PC-9 (cell line): ENCODE measurements at regions not wholly inside any gene's neighbourhood (a gene's known extent, or its start where the extent isn't known, plus 50 kb on each side); places are given as distances from the start of the nearest gene placed in this dataset.

ENCODE experiments used
- BruUV-seq: library from RNA; stranded (reverse); fragments of 400-500 nt; replicated peaks from 2 replicates; lab custom pipeline; 2021; lab: Mats Ljungman, UMichigan
- CTCF ChIA-PET: fragments of 300-600 bp; sonication (Branson Sonifier 250); formaldehyde crosslinking; loops from one replicate; lab custom pipeline; 2022; ENCODE audit warnings: antibody characterized with exemption; lab: Charles Lee
- POLR2A ChIA-PET: fragments of 300-600 bp; sonication (Branson Sonifier 250); formaldehyde crosslinking; loops from one replicate; lab custom pipeline; 2022; ENCODE audit warnings: antibody characterized with exemption; ENCODE audit not compliant: unreplicated experiment; lab: Charles Lee
- DNase-seq, 2 experiments: peaks; one replicate each; pipeline versions ENCODE4 v3.0.0 to v3.0.0-alpha.2; 2015 to 2022; ENCODE audit warnings: mixed read lengths in 1 of 2
- H2AFZ ChIP-seq: fragments of 200-600 bp; sonication (generic); 2 replicates; pipeline ENCODE4 v1.8.1; 2017; ENCODE audit warnings: antibody characterized with exemption
- H3F3A ChIP-seq: fragments of 200-600 bp; sonication (generic); 2 replicates; pipeline ENCODE4 v1.8.1; 2017; ENCODE audit warnings: antibody characterized with exemption, mild to moderate bottlenecking, low read depth; ENCODE audit not compliant: insufficient read depth
- H3K27ac ChIP-seq: fragments of 200-600 bp; sonication (generic); 2 replicates; pipeline ENCODE4 v1.6.1; 2016; ENCODE audit warnings: mixed run types
- H3K27me3 ChIP-seq: fragments of 200-600 bp; sonication (generic); 2 replicates; pipeline ENCODE4 v1.6.1; 2016; ENCODE audit warnings: low read depth, mixed run types; ENCODE audit not compliant: insufficient read depth
- H3K36me3 ChIP-seq: fragments of 200-600 bp; sonication (generic); 2 replicates; pipeline ENCODE4 v1.6.1; 2016; ENCODE audit warnings: low read depth, mixed run types
- H3K4me1 ChIP-seq: fragments of 200-600 bp; sonication (generic); replicated peaks from 2 replicates; pipeline ENCODE4 v1.6.1; 2016; ENCODE audit warnings: mixed run types; ENCODE audit not compliant: insufficient read depth
- H3K4me2 ChIP-seq: fragments of 200-600 bp; sonication (generic); 2 replicates; pipeline ENCODE4 v1.6.1; 2017; ENCODE audit warnings: mixed run types
- H3K4me3 ChIP-seq: fragments of 200-600 bp; sonication (generic); 2 replicates; pipeline ENCODE4 v1.6.1; 2016; ENCODE audit warnings: mixed run types
- H3K79me2 ChIP-seq: fragments of 200-600 bp; sonication (generic); 2 replicates; pipeline ENCODE4 v1.6.1; 2017; ENCODE audit warnings: low read depth, mixed run types
- H3K9me2 ChIP-seq: fragments of 200-600 bp; sonication (generic); 2 replicates; pipeline ENCODE4 v1.8.1; 2017; ENCODE audit warnings: mild to moderate bottlenecking; ENCODE audit not compliant: insufficient read depth
- H3K9me3 ChIP-seq: fragments of 200-600 bp; sonication (generic); 2 replicates; pipeline ENCODE4 v1.8.1; 2016; ENCODE audit warnings: low read depth; ENCODE audit not compliant: insufficient read depth
- H4K20me1 ChIP-seq: fragments of 200-600 bp; sonication (generic); 2 replicates; pipeline ENCODE4 v1.8.1; 2017; ENCODE audit not compliant: insufficient read depth
- CTCF ChIP-seq: fragments of 200-600 bp; sonication (generic); conservative IDR thresholded peaks from 2 replicates; pipeline ENCODE4 v1.6.1; 2017; ENCODE audit warnings: mixed run types, antibody characterized with exemption, mild to moderate bottlenecking, moderate library complexity
- EZH2 ChIP-seq: fragments of 200-600 bp; sonication (generic); IDR thresholded peaks from 2 replicates; pipeline ENCODE4 v1.8.0; 2017; ENCODE audit warnings: antibody characterized with exemption, low read depth
- intact Hi-C: fragments of 100-400 bp; cut with micrococcal nuclease; formaldehyde crosslinking; loops from one replicate; pipeline ENCODE4 v1.10.0; 2022; ENCODE audit not compliant: unreplicated experiment

GRCh38 chr7:50864694-50865093 lies 82.0 kb upstream of the GRB10 start:
- ChIA-PET CTCF (no interaction called here), POLR2A (no interaction called here)
- Histone ChIP-seq H3K27me3 (no peaks in the 10 kb centered on the region), H3K9me3 (no peaks in the 10 kb centered on the region), H3K4me2 (no peak overlapping the region), H3K9me2 (no peaks in the 10 kb centered on the region), H2AFZ (no peak overlapping the region), H3K79me2 (no peaks in the 10 kb centered on the region), H3K4me1 (peaks cover 11% of the 10 kb centered on the region), H4K20me1 (no peaks in the 10 kb centered on the region), H3K36me3 (no peaks in the 10 kb centered on the region), H3K4me3 (no peak overlapping the region), H3F3A (no peaks in the 10 kb centered on the region), H3K27ac (no peak overlapping the region)
- TF ChIP-seq EZH2 = no peak
- no peak for TF ChIP-seq CTCF
- intact Hi-C loops = no loop called here
- BruUV-seq = no TSS peak
- DNase-seq = no peak

GRCh38 chr7:50863053-50863452 lies 80.4 kb upstream of the GRB10 start:
- Histone ChIP-seq H3K27me3 (no peaks in the 10 kb centered on the region), H3K4me3 (no peak overlapping the region), H3K9me2 (no peaks in the 10 kb centered on the region), H3K36me3 (no peaks in the 10 kb centered on the region), H3F3A (no peaks in the 10 kb centered on the region), H4K20me1 (no peaks in the 10 kb centered on the region), H3K9me3 (no peaks in the 10 kb centered on the region), H3K79me2 (no peaks in the 10 kb centered on the region), H3K4me1 (no peaks in the 10 kb centered on the region), H3K27ac (no peak overlapping the region), H2AFZ (no peak overlapping the region), H3K4me2 (no peak overlapping the region)
- intact Hi-C loops = no loop called here
- POLR2A ChIA-PET = no interaction called here
- TF ChIP-seq CTCF (no peak), EZH2 (no peak)
- DNase-seq = no peak
- CTCF ChIA-PET = no interaction called here
- BruUV-seq = no TSS peak

GRCh38 chr7:50862302-50862701 lies 79.6 kb upstream of the GRB10 start:
- Histone ChIP-seq H3K4me2 (no peak overlapping the region), H3K4me1 (no peaks in the 10 kb centered on the region), H3K4me3 (no peak overlapping the region), H4K20me1 (no peaks in the 10 kb centered on the region), H3K9me2 (no peaks in the 10 kb centered on the region), H3K9me3 (no peaks in the 10 kb centered on the region), H3K27ac (no peak overlapping the region), H3F3A (no peaks in the 10 kb centered on the region), H2AFZ (no peak overlapping the region), H3K79me2 (no peaks in the 10 kb centered on the region), H3K27me3 (peaks cover 6% of the 10 kb centered on the region; the same call in 1 of the 2 replicates), H3K36me3 (no peaks in the 10 kb centered on the region)
- POLR2A ChIA-PET = no interaction called here
- no peak for DNase-seq
- intact Hi-C loops = no loop called here
- CTCF ChIA-PET = no interaction called here
- BruUV-seq = no TSS peak
- TF ChIP-seq CTCF = no peak
